AG04450 (cell line): ENCODE measurements at regions not wholly inside any gene's neighbourhood (a gene's known extent, or its start where the extent isn't known, plus 50 kb on each side); places are given as distances from the start of the nearest gene placed in this dataset.
"Not testable (repeated sequence)": the region's sequence is repeated elsewhere in the genome, so short reads cannot be mapped to it uniquely, and the experiment has no call there.

Experiments used
- CTCF ChIA-PET: fragments of 300-600, 350-600 bp; formaldehyde crosslinking; extraction: SDS; loops from one replicate; lab custom pipeline; 2022; ENCODE audit warnings: antibody characterized with exemption, inconsistent platforms; lab: Charles Lee
- POLR2A ChIA-PET: fragments of 350-600 bp; formaldehyde crosslinking; extraction: SDS; loops from one replicate; lab custom pipeline; 2021; ENCODE audit warnings: antibody characterized with exemption, inconsistent platforms; lab: Yijun Ruan, JAX
- DNase-seq: peaks from one replicate; pipeline ENCODE4 v3.0.0-alpha.2; 2011; ENCODE audit warnings: low read depth, low spot score
- H3K27ac ChIP-seq: one replicate; pipeline ENCODE4 v1.5.1; 2012; ENCODE audit warnings: low read depth, low read length, control low read depth
- H3K27me3 ChIP-seq: one replicate; pipeline ENCODE4 v1.6.0; 2012; ENCODE audit warnings: low read length; ENCODE audit not compliant: control insufficient read depth, insufficient read depth
- H3K4me3 ChIP-seq: 2 replicates; pipeline ENCODE4 v1.5.1; 2011; ENCODE audit warnings: mild to moderate bottlenecking, low read depth, low read length, control low read depth
- H3K9me3 ChIP-seq: 2 replicates; pipeline ENCODE4 v1.5.1; 2012; ENCODE audit warnings: low read length; ENCODE audit not compliant: control insufficient read depth, insufficient read depth
- TF ChIP-seq, protein P1 (sequence below): IDR thresholded peaks from 2 replicates; pipeline ENCODE4 v1.5.1; 2011; ENCODE audit warnings: low read depth, low read length, control low read depth, inconsistent platforms

DNA sequence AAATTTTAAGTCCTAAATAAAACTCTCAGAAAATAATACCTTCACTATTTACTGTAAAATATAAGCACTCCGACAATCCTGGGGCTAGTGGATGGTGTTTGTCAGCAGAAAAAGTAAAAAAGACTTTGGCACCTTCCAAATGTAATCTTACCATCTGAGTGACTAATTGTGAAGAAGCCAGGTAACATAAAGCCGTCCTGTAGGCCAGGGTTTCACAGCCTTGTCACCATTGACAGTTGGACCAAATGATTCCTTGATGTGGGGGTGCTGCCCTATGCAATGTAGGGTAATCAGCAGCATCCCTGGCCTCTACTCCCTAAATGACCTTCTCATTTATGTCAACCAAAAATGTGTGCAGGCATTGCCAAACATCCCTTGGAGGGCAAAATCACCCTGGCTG lies 87.2 kb downstream of the CAPZA3 start:
- Histone ChIP-seq H3K9me3 (no peaks in the 10 kb centered on the region), H3K4me3 (no peak overlapping the region), H3K27ac (no peak overlapping the region), H3K27me3 (no peaks in the 10 kb centered on the region)
- DNase-seq, result no peak
- TF ChIP-seq, protein P1, sequence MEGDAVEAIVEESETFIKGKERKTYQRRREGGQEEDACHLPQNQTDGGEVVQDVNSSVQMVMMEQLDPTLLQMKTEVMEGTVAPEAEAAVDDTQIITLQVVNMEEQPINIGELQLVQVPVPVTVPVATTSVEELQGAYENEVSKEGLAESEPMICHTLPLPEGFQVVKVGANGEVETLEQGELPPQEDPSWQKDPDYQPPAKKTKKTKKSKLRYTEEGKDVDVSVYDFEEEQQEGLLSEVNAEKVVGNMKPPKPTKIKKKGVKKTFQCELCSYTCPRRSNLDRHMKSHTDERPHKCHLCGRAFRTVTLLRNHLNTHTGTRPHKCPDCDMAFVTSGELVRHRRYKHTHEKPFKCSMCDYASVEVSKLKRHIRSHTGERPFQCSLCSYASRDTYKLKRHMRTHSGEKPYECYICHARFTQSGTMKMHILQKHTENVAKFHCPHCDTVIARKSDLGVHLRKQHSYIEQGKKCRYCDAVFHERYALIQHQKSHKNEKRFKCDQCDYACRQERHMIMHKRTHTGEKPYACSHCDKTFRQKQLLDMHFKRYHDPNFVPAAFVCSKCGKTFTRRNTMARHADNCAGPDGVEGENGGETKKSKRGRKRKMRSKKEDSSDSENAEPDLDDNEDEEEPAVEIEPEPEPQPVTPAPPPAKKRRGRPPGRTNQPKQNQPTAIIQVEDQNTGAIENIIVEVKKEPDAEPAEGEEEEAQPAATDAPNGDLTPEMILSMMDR, result no peak
- ChIA-PET POLR2A (no interaction called here), CTCF (interaction anchor here (1.8 kb wide), 1 partner anchor 361 kb away, joined by 5 read pairs; no protein-coding TSS in a partner anchor)

DNA sequence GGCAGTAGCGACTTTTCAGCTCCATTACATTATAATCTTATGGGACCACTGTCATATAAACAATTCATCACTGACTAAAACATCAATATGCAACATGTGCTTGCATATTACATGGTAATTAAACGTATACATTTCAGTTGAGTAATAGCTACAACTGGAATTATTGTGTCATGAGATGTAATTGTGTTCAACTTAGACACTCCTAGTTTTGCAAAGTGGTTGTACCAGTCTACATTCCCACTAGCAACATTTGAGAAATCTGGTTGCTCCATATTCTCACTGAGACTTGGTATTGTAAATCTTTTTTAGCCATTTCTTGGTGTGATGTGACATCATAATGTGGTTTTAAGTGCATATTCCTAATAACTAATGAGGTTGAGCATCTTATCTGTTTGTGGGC lies 90.0 kb downstream of the CAPZA3 start:
- TF ChIP-seq, protein P1, result no peak
- H3K9me3 ChIP-seq, result no peaks in the 10 kb centered on the region
- CTCF ChIA-PET, result no interaction called here
- H3K27me3 ChIP-seq, result no peaks in the 10 kb centered on the region
- H3K4me3 ChIP-seq, result no peak overlapping the region
- no peak overlapping the region for H3K27ac ChIP-seq
- DNase-seq, result no peak
- POLR2A ChIA-PET, result no interaction called here

DNA sequence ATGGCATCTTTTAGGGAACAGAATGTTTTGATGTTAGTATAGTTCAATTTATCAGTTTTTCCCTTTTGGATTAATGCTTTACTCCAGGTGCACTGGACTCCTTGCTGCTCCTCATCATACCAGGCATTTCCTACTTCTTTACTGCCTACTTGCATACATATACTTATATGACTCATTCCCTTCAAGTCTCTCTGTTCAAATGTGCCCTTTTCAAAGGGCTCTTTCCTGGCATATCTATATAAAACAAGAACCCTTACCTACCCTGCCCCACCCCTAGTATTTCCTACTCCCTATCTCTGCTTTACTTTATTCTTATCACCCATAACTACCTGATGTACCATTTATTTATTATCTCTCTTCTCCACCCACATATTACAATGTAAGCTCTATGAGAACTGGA lies 90.6 kb downstream of the CAPZA3 start:
- DNase-seq, result no peak
- no peaks in the 10 kb centered on the region for H3K9me3 ChIP-seq
- ChIA-PET CTCF (no interaction called here), POLR2A (no interaction called here)
- H3K27me3 ChIP-seq, result no peaks in the 10 kb centered on the region
- no peak overlapping the region for H3K4me3 ChIP-seq
- TF ChIP-seq, protein P1, result no peak
- H3K27ac ChIP-seq, result no peak overlapping the region

DNA sequence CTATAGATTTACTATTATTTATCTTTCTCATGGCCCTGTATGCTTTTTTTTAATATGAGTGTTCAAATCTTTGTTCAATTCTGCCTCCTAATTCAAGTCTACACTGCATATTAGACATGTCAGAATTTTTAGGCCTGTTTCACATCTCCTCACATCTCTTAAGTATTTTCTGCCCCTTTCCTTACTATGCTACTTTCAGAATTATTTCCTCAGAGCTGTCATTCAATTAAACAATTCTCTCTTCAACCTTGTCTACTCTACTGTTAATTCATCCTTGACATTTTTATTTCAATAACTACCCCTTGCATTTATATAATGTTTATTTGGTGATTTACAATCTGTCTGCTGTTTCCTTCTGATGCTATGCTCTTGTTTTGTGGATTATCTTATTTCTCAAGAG lies 91.1 kb downstream of the CAPZA3 start:
- Histone ChIP-seq H3K9me3 (no peaks in the 10 kb centered on the region), H3K27ac (no peak overlapping the region), H3K4me3 (no peak overlapping the region), H3K27me3 (no peaks in the 10 kb centered on the region)
- CTCF ChIA-PET, result no interaction called here
- no peak for DNase-seq
- POLR2A ChIA-PET, result no interaction called here
- TF ChIP-seq, protein P1, result no peak

DNA sequence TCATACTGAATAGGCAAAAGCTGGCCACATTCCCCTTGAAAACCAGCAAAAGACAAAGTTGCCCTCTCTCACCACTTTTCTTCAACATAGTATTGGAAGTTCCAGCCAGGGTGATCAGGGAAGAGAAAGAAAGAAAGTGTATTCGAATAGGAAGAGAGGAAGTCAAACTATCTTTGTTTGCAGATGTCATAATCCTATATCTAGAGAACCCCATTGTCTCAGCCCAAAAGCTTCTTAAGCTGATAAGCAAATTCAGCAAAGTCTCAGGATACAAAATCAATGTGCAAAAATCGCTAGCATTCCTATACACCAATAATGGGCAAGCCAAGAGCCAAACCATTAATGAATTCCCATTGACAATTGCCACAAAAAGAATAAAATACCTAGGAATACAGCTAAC lies 95.0 kb downstream of the CAPZA3 start:
- H3K4me3 ChIP-seq, H3K9me3 ChIP-seq, DNase-seq, POLR2A ChIA-PET, H3K27me3 ChIP-seq, CTCF ChIA-PET, H3K27ac ChIP-seq: not testable (repeated sequence)

DNA sequence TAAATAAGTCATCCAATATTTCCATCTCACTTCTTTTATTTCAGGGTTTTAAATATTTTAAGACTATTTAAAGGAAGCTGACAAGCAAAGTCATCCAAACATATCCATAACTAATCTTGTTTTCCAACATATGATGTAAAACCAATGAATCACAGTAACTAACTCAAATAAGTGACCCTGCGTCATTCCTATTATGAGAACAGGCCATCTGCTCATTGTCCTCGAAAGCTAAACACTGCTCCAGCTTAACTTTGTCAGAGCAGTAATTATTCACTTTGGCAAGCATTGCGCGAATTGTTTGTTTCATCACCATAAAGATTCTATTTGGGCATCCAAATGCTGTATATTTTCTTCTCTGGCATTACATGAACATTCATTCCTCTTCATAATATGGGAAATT lies 99.1 kb downstream of the CAPZA3 start:
- no peak for DNase-seq
- TF ChIP-seq, protein P1, result no peak
- CTCF ChIA-PET, result no interaction called here

More for the DNA sequence above, 99.1 kb downstream of the CAPZA3 start:
- no peak overlapping the region for H3K4me3 ChIP-seq
- H3K27ac ChIP-seq, result no peak overlapping the region
- no peaks in the 10 kb centered on the region for H3K9me3 ChIP-seq
- POLR2A ChIA-PET, result no interaction called here
- no peaks in the 10 kb centered on the region for H3K27me3 ChIP-seq
